ENCODE measurements at regions not wholly inside any gene's neighbourhood (a gene's known extent, or its start where the extent isn't known, plus 50 kb on each side); places are given as distances from the start of the nearest gene placed in this dataset.
A peak's percentile ranks its signal among the peaks of the same experiment; 100 is the strongest.

DNA sequence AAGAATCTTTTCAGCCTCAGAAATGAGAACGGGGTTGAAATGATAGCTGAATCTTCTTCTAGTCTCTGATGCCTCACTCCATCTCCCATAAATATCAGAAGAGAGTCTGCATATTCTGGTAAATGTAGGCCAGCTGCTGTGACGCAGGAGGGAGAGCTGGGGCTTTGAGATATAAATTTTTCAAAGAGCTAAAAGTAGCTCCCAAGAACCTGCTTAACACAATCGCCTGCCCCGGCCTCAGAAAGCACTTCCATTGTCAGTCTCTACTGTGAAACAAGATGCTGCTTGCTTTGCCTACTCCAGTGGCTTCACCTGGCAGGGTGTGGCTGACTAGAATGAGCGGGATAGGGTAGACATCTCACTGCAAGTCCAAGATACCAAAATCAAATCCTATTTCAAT is 105.0 kb upstream of the CCDC150 start:
- Mint-ChIP-seq H3K27me3 (ENCODE audit: insufficient read depth, low read depth, poor library complexity) (no peaks in the 10 kb centered on the region), H3K36me3 (ENCODE audit: low read depth) (no peaks in the 10 kb centered on the region), H3K4me1 (peaks cover 10% of the 10 kb centered on the region; the same call in 2 of the 3 replicates), H3K27ac (no peak overlapping the region), H3K4me3 (no peak overlapping the region), H3K9me3 (no peaks in the 10 kb centered on the region; the same call in 2 of the 3 replicates)
- Histone ChIP-seq H3K4me1 (ENCODE audit: insufficient read depth) (peaks cover 5% of the 10 kb centered on the region; the same call in 1 of the 2 replicates), H3K4me2 (no peak overlapping the region), H3F3A (replicated peaks; ENCODE audit: low read depth) (no peaks in the 10 kb centered on the region), H3K79me2 (replicated peaks; ENCODE audit: insufficient read depth) (no peaks in the 10 kb centered on the region), H4K20me1 (replicated peaks; ENCODE audit: insufficient read depth) (no peaks in the 10 kb centered on the region), H3K36me3 (ENCODE audit: insufficient read depth) (no peaks in the 10 kb centered on the region), H3K9me2 (ENCODE audit: insufficient read depth) (no peaks in the 10 kb centered on the region), H2AFZ (no peak overlapping the region), H3K4me3 (no peak overlapping the region), H3K27ac (ENCODE audit: low read depth) (no peak overlapping the region), H3K27me3 (ENCODE audit: insufficient read depth) (no peaks in the 10 kb centered on the region)
- DNase-seq (ENCODE audit: low spot score) (peak; percentile 31), ATAC-seq (peak; percentile 88)
- TF ChIP-seq POLR2AphosphoS5 (IDR thresholded peaks at IDR 0.05; ENCODE audit: low read depth) = no peak

DNA sequence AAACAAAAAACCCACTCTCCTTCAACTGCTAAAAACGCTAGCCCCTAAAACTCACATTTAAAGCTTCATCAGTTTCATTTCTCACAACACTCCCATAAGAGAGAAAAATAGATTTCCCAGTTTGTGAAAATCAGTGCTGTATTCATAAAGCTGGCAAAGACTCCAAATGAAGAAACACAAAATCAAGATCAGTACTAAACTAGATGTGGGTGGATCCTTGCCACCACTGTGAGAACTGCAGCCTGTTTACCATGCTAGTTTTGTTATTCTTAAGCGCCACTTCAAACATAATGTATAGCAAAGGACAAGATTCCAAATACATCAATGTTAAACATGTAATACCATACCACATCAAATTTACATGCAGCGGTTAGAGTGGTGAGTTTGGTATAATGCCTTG is 104.5 kb upstream of the CCDC150 start:
- TF ChIP-seq JUNB (IDR thresholded peaks at IDR 0.05; ENCODE audit: unreplicated experiment) (no peak), EZH2 (IDR thresholded peaks at IDR 0.05; ENCODE audit: low read depth, unreplicated experiment) (no peak), NANOG (IDR thresholded peaks at IDR 0.05; ENCODE audit: borderline replicate concordance) (no peak), ZNF331 (CRISPR knock-in tag; IDR thresholded peaks at IDR 0.05; ENCODE audit: low read depth) (no peak), ZNF114 (CRISPR knock-in tag; IDR thresholded peaks at IDR 0.05) (no peak), STAT1 (IDR thresholded peaks at IDR 0.05; ENCODE audit: unreplicated experiment) (no peak)
- TF ChIP-seq, protein P1, sequence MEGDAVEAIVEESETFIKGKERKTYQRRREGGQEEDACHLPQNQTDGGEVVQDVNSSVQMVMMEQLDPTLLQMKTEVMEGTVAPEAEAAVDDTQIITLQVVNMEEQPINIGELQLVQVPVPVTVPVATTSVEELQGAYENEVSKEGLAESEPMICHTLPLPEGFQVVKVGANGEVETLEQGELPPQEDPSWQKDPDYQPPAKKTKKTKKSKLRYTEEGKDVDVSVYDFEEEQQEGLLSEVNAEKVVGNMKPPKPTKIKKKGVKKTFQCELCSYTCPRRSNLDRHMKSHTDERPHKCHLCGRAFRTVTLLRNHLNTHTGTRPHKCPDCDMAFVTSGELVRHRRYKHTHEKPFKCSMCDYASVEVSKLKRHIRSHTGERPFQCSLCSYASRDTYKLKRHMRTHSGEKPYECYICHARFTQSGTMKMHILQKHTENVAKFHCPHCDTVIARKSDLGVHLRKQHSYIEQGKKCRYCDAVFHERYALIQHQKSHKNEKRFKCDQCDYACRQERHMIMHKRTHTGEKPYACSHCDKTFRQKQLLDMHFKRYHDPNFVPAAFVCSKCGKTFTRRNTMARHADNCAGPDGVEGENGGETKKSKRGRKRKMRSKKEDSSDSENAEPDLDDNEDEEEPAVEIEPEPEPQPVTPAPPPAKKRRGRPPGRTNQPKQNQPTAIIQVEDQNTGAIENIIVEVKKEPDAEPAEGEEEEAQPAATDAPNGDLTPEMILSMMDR (conservative IDR thresholded peaks at IDR 0.05; ENCODE audit: low read depth in 2 of 2) = no peak
- H3K27me3 ChIP-seq (ENCODE audit: insufficient read depth) = no peaks in the 10 kb centered on the region
- H3K9me2 ChIP-seq (ENCODE audit: insufficient read depth) = no peaks in the 10 kb centered on the region
- no peaks in the 10 kb centered on the region for H4K20me1 ChIP-seq (replicated peaks; ENCODE audit: insufficient read depth)
- ATAC-seq = no peak
- no peak overlapping the region for H3K4me2 ChIP-seq
- H3K4me3 ChIP-seq = no peak overlapping the region
- H3K4me1 Mint-ChIP-seq = peaks cover 10% of the 10 kb centered on the region; the same call in 2 of the 3 replicates
- no peak overlapping the region for H3K4me3 Mint-ChIP-seq
- H3K27me3 Mint-ChIP-seq (ENCODE audit: insufficient read depth, low read depth, poor library complexity) = no peaks in the 10 kb centered on the region
- H3K4me1 ChIP-seq (ENCODE audit: insufficient read depth) = peaks cover 5% of the 10 kb centered on the region; the same call in 1 of the 2 replicates
- H3K36me3 Mint-ChIP-seq (ENCODE audit: low read depth) = no peaks in the 10 kb centered on the region
- no peaks in the 10 kb centered on the region for H3F3A ChIP-seq (replicated peaks; ENCODE audit: low read depth)
- no peak overlapping the region for H2AFZ ChIP-seq
- H3K79me2 ChIP-seq (replicated peaks; ENCODE audit: insufficient read depth) = no peaks in the 10 kb centered on the region
- no peaks in the 10 kb centered on the region for H3K36me3 ChIP-seq (ENCODE audit: insufficient read depth)
- no peaks in the 10 kb centered on the region; the same call in 2 of the 3 replicates for H3K9me3 Mint-ChIP-seq
- H3K27ac ChIP-seq (ENCODE audit: low read depth) = no peak overlapping the region
- no peak for DNase-seq (ENCODE audit: low spot score)
- 0 out of 2 replicates have a peak overlapping the region, but pooled peaks have one; percentile 29 for H3K27ac Mint-ChIP-seq

DNA sequence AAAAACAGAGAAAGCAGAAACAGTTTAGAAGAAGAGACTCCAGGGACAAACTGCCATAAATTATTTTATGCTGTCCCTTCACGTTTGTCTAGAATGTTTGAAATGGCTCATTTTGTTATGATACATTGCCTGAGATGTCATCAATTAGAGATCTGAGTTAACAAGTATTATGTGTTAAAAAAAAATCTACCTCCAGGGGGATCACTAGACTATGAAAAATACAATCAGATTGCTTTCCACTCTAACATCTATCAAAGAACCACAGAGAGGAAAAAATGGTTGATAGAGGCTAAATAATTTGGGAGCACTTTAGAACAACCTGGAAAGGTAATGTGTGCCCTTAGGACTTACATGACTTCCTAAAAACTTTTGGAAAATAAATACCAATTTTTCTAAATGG is 103.8 kb upstream of the CCDC150 start:
- Mint-ChIP-seq H3K4me3 (no peak overlapping the region), H3K4me1 (peaks cover 10% of the 10 kb centered on the region; the same call in 2 of the 3 replicates)
- DNase-seq (ENCODE audit: low spot score) = no peak
- TF ChIP-seq, protein P2, sequence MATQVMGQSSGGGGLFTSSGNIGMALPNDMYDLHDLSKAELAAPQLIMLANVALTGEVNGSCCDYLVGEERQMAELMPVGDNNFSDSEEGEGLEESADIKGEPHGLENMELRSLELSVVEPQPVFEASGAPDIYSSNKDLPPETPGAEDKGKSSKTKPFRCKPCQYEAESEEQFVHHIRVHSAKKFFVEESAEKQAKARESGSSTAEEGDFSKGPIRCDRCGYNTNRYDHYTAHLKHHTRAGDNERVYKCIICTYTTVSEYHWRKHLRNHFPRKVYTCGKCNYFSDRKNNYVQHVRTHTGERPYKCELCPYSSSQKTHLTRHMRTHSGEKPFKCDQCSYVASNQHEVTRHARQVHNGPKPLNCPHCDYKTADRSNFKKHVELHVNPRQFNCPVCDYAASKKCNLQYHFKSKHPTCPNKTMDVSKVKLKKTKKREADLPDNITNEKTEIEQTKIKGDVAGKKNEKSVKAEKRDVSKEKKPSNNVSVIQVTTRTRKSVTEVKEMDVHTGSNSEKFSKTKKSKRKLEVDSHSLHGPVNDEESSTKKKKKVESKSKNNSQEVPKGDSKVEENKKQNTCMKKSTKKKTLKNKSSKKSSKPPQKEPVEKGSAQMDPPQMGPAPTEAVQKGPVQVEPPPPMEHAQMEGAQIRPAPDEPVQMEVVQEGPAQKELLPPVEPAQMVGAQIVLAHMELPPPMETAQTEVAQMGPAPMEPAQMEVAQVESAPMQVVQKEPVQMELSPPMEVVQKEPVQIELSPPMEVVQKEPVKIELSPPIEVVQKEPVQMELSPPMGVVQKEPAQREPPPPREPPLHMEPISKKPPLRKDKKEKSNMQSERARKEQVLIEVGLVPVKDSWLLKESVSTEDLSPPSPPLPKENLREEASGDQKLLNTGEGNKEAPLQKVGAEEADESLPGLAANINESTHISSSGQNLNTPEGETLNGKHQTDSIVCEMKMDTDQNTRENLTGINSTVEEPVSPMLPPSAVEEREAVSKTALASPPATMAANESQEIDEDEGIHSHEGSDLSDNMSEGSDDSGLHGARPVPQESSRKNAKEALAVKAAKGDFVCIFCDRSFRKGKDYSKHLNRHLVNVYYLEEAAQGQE (IDR thresholded peaks at IDR 0.05; ENCODE audit: unreplicated experiment) = no peak
- TF ChIP-seq, protein P1 (conservative IDR thresholded peaks at IDR 0.05; ENCODE audit: low read depth in 2 of 2) = no peak
- no peak for TF ChIP-seq ZNF114 (CRISPR knock-in tag; IDR thresholded peaks at IDR 0.05)

More for the DNA sequence above, 103.8 kb upstream of the CCDC150 start:
- Histone ChIP-seq H3K4me3 (no peak overlapping the region), H3K79me2 (replicated peaks; ENCODE audit: insufficient read depth) (no peaks in the 10 kb centered on the region), H4K20me1 (replicated peaks; ENCODE audit: insufficient read depth) (no peaks in the 10 kb centered on the region), H3K9me2 (ENCODE audit: insufficient read depth) (no peaks in the 10 kb centered on the region), H2AFZ (no peak overlapping the region), H3F3A (replicated peaks; ENCODE audit: low read depth) (no peaks in the 10 kb centered on the region), H3K27me3 (ENCODE audit: insufficient read depth) (no peaks in the 10 kb centered on the region), H3K4me1 (ENCODE audit: insufficient read depth) (peaks cover 5% of the 10 kb centered on the region; the same call in 1 of the 2 replicates), H3K27ac (ENCODE audit: low read depth) (no peak overlapping the region), H3K4me2 (no peak overlapping the region), H3K36me3 (ENCODE audit: insufficient read depth) (no peaks in the 10 kb centered on the region)
- no peaks in the 10 kb centered on the region for H3K27me3 Mint-ChIP-seq (ENCODE audit: insufficient read depth, low read depth, poor library complexity)
- H3K9me3 Mint-ChIP-seq = no peaks in the 10 kb centered on the region; the same call in 2 of the 3 replicates
- no peak overlapping the region for H3K27ac Mint-ChIP-seq
- no peak for ATAC-seq
- H3K36me3 Mint-ChIP-seq (ENCODE audit: low read depth) = no peaks in the 10 kb centered on the region

All from GM23338 (cell line).